Ureter (tissue), 1 donor: ENCODE measurements at regions not wholly inside any gene's neighbourhood (a gene's known extent, or its start where the extent isn't known, plus 50 kb on each side); places are given as distances from the start of the nearest gene placed in this dataset.

Experiments
- DNase-seq: peaks from one replicate; pipeline ENCODE4 v3.0.0-alpha.2; 2020; ENCODE audit warnings: low spot score
- donor health status: DM: yes; HTN: yes; CAD: no.

- no peak for DNase-seq
Measured at GRCh38 chr6:143621876-143622605, 55.7 kb upstream of the PHACTR2 start.

GRCh38 chr6:143621159-143621873 lies 56.4 kb upstream of the PHACTR2 start:
- DNase-seq = no peak

- DNase-seq = no peak
Measured at GRCh38 chr6:143620447-143620846, 57.3 kb upstream of the PHACTR2 start.

GRCh38 chr6:143619824-143620401 lies 57.9 kb upstream of the PHACTR2 start:
- no peak for DNase-seq

- no peak for DNase-seq
Measured at GRCh38 chr6:143616741-143617140, 61.0 kb upstream of the PHACTR2 start.

GRCh38 chr6:143615785-143616184 lies 62.0 kb upstream of the PHACTR2 start:
- no peak for DNase-seq

- DNase-seq = no peak
Measured at GRCh38 chr6:143614235-143614634, 63.5 kb upstream of the PHACTR2 start.

GRCh38 chr6:143613749-143614148 lies 64.0 kb upstream of the PHACTR2 start:
- DNase-seq = no peak

GRCh38 chr6:143612186-143612585 lies 65.6 kb upstream of the PHACTR2 start:
- no peak for DNase-seq

GRCh38 chr6:143611580-143611979 lies 66.2 kb upstream of the PHACTR2 start:
- no peak for DNase-seq

GRCh38 chr6:143609972-143610371 lies 67.8 kb upstream of the PHACTR2 start:
- no peak for DNase-seq

- DNase-seq = no peak
Measured at GRCh38 chr6:143609501-143609900, 68.3 kb upstream of the PHACTR2 start.

- DNase-seq = no peak
Measured at GRCh38 chr6:143608906-143609305, 68.9 kb upstream of the PHACTR2 start.

- DNase-seq = no peak
Measured at GRCh38 chr6:143607974-143608373, 69.8 kb upstream of the PHACTR2 start.

GRCh38 chr6:143607168-143607567 lies 70.6 kb upstream of the PHACTR2 start:
- DNase-seq = no peak

- no peak for DNase-seq
Measured at GRCh38 chr6:143605906-143606521, 71.8 kb upstream of the PHACTR2 start.

- DNase-seq = no peak
Measured at GRCh38 chr6:143603455-143603854, 74.3 kb upstream of the PHACTR2 start.

GRCh38 chr6:143601504-143601903 lies 76.3 kb upstream of the PHACTR2 start:
- no peak for DNase-seq

- DNase-seq = no peak
Measured at GRCh38 chr6:143600821-143601220, 76.9 kb upstream of the PHACTR2 start.

- DNase-seq = no peak
Measured at GRCh38 chr6:143598466-143599080, 79.2 kb upstream of the PHACTR2 start.

- DNase-seq = no peak
Measured at GRCh38 chr6:143596866-143597265, 80.9 kb upstream of the PHACTR2 start.
